ENCODE measurements at regions not wholly inside any gene's neighbourhood (a gene's known extent, or its start where the extent isn't known, plus 50 kb on each side); places are given as distances from the start of the nearest gene placed in this dataset.

DNA sequence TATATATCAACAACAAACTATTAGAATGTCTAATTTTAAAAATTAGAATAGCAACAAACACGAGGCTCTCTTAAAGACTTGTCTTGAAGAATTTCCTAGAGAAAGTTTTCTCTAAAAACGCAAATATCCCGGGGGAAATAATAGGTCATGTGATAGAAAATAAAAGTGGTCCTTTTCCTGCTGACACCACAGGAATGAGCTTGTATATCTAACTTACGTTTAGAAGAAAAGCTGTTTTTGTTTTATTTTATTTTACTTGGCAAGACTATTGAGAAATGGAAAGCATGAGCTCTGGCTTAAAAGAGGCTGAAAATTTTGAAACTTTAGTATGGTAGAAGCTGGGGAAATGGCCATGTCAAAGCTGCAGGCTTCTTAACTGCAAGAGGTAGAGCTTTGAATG is 465.0 kb downstream of the AGTPBP1 start:
- no peak overlapping the region for H3K14ac ChIP-seq (replicated peaks; ENCODE audit: low read depth, low read length)
- DNase-seq, result no peak

More for the DNA sequence above, 465.0 kb downstream of the AGTPBP1 start:
- ChIA-PET POLR2A (ENCODE audit: unreplicated experiment) (no interaction called here), CTCF (no interaction called here)
- no TSS peak for BruUV-seq (replicated peaks)
- H2BK20ac ChIP-seq (ENCODE audit: low read depth, low read length), result no peak overlapping the region
- no peak overlapping the region for H4K91ac ChIP-seq (ENCODE audit: insufficient read depth, low read depth, low read length)
- intact Hi-C loops (cut with micrococcal nuclease), result no loop called here
- H3K4me1 ChIP-seq (ENCODE audit: control insufficient read depth, insufficient read depth, low read length), result no peaks in the 10 kb centered on the region
- no peak overlapping the region for H3K9ac ChIP-seq (ENCODE audit: low read depth, low read length)
- no peak overlapping the region for H4K8ac ChIP-seq (ENCODE audit: low read depth in 2 of 2, low read length in 2 of 2)
- no peaks in the 10 kb centered on the region for H3K27me3 ChIP-seq (ENCODE audit: control insufficient read depth, insufficient read depth, low read length)
- no peak overlapping the region for H3K4me2 ChIP-seq (ENCODE audit: low read depth, low read length)
- peaks cover 9% of the 10 kb centered on the region for H3K9me3 ChIP-seq (ENCODE audit: control insufficient read depth, insufficient read depth, low read length)
- H2BK15ac ChIP-seq (ENCODE audit: low read depth, low read length), result no peak overlapping the region
- WGBS, 2 experiments (ENCODE audit: extremely low coverage in 2 of 2, insufficient read length in 1 of 2), result 17% methylated on average over 1 of the region's 4 CpGs; no CpG with 5 or more reads in 1 of the 2 experiments
- in situ Hi-C loops (cut with MboI; ENCODE audit: low sequenced_read_pairs), result no loop called here
- no peak overlapping the region for H2AK9ac ChIP-seq (replicated peaks; ENCODE audit: low read depth, low read length, poor library complexity)
- no peak overlapping the region for H4K5ac ChIP-seq (ENCODE audit: low read depth, low read length)
- H3K79me1 ChIP-seq (ENCODE audit: low read depth in 1 of 2, low read length in 2 of 2), result no peaks in the 10 kb centered on the region
- H3K18ac ChIP-seq (ENCODE audit: low read depth, low read length), result no peak overlapping the region
- H3K4ac ChIP-seq (ENCODE audit: low read depth, low read length), result no peak overlapping the region
- TF ChIP-seq NFE2L2 (IDR thresholded peaks at IDR 0.05; ENCODE audit: low read depth, low read length) (no peak), CHD1 (IDR thresholded peaks at IDR 0.05; ENCODE audit: low read depth, low read length) (no peak), BHLHE40 (IDR thresholded peaks at IDR 0.05; ENCODE audit: low read depth, low read length) (no peak), SMC3 (IDR thresholded peaks at IDR 0.05; ENCODE audit: low read depth, low read length) (no peak), RCOR1 (IDR thresholded peaks at IDR 0.05; ENCODE audit: insufficient replicate concordance, low read length) (no peak), MAFK (IDR thresholded peaks at IDR 0.05; ENCODE audit: low read depth, low read length) (no peak), FOS (IDR thresholded peaks at IDR 0.05; ENCODE audit: low read depth, low read length) (no peak)
- no peak overlapping the region for H2BK120ac ChIP-seq (ENCODE audit: low read depth, low read length)
- no peak overlapping the region for H2AFZ ChIP-seq (replicated peaks; ENCODE audit: low read length, poor library complexity)
- no peak overlapping the region for H2BK5ac ChIP-seq (ENCODE audit: low read depth, low read length, poor library complexity, severe bottlenecking)
- dilution Hi-C loops (cut with HindIII; ENCODE audit: low sequenced_read_pairs, unreplicated experiment), result no loop called here
- no peak overlapping the region for H3K56ac ChIP-seq (ENCODE audit: extremely low read depth, insufficient read depth, low read length)
- no peak overlapping the region for H3K4me3 ChIP-seq (ENCODE audit: insufficient read depth, low read depth, low read length)
- no peaks in the 10 kb centered on the region for H4K20me1 ChIP-seq (ENCODE audit: insufficient read depth, low read length)
- H2AK5ac ChIP-seq (ENCODE audit: low read depth, low read length), result no peak overlapping the region
- no peak overlapping the region for H3K27ac ChIP-seq (ENCODE audit: insufficient read depth, low read length)
- no peaks in the 10 kb centered on the region for H3K36me3 ChIP-seq (ENCODE audit: control insufficient read depth, insufficient read depth, low read length)
- H3K23ac ChIP-seq (ENCODE audit: low read depth, low read length), result no peak overlapping the region
- no peaks in the 10 kb centered on the region for H3K9me1 ChIP-seq (ENCODE audit: insufficient read depth, low read length)
- ATAC-seq (ENCODE audit: low read depth), result no peak
